ENCODE measurements at regions not wholly inside any gene's neighbourhood (a gene's known extent, or its start where the extent isn't known, plus 50 kb on each side); places are given as distances from the start of the nearest gene placed in this dataset.

DNA sequence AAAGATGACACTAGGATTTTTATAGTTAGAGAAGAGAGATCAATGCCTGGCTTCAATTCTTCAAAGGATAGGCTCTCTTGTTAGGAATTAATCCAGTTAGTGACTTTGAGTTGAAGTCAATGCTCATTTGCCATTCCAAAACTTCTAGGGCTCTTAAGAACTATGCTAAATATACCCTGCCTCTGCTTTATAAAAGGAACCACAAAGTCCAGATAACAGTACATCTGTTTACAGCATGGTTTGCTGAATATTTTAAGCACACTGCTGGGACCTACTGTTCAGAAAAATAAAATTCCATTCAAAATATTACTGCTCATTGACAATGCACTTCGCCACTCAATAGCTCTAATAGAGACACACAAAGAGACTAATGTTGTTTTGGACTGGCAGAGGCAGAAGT, 786.6 kb upstream of the DPPA4 start:
- POLR2A ChIA-PET: no interaction called here
- H3K9me3 ChIP-seq (ENCODE audit: control insufficient read depth, insufficient read depth, low read length): peaks cover 4% of the 10 kb centered on the region; the same call in 1 of the 2 replicates
- no peak for DNase-seq (ENCODE audit: low read depth, low spot score)
- no peak for TF ChIP-seq CTCF (IDR thresholded peaks at IDR 0.05; ENCODE audit: low read depth, low read length)
- H3K27ac ChIP-seq (ENCODE audit: low read depth, low read length): no peak overlapping the region
- H3K27me3 ChIP-seq (ENCODE audit: control insufficient read depth, insufficient read depth, low read length): no peaks in the 10 kb centered on the region
- H3K4me3 ChIP-seq (ENCODE audit: low read depth, low read length): no peak overlapping the region
- CTCF ChIA-PET: no interaction called here

DNA sequence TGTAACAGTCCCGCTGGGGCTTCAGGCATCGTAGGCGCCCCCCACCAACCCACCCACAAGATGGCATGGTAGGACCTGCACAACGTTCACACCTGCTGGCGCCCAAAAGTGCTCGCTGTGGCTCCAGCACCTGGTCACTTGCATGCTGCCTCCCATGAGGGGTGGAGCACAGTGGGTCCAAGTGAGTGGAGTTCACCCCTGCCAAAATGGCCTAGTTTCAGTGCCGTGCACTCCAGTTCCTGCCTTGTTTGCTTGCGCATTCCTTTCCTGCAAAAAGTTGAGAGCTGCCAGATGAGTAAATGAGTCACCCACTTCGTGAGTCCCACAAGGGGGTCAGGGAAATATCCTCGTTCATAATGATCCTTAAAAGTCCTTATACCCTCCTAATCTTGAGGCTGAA, 788.7 kb upstream of the DPPA4 start:
- Histone ChIP-seq H3K4me3 (ENCODE audit: low read depth, low read length) (no peak overlapping the region), H3K27me3 (ENCODE audit: control insufficient read depth, insufficient read depth, low read length) (no peaks in the 10 kb centered on the region), H3K9me3 (ENCODE audit: control insufficient read depth, insufficient read depth, low read length) (peaks cover 4% of the 10 kb centered on the region; the same call in 1 of the 2 replicates), H3K27ac (ENCODE audit: low read depth, low read length) (no peak overlapping the region)
- no peak for DNase-seq (ENCODE audit: low read depth, low spot score)
- CTCF ChIA-PET: no interaction called here
- POLR2A ChIA-PET: no interaction called here
- TF ChIP-seq CTCF (IDR thresholded peaks at IDR 0.05; ENCODE audit: low read depth, low read length): no peak

DNA sequence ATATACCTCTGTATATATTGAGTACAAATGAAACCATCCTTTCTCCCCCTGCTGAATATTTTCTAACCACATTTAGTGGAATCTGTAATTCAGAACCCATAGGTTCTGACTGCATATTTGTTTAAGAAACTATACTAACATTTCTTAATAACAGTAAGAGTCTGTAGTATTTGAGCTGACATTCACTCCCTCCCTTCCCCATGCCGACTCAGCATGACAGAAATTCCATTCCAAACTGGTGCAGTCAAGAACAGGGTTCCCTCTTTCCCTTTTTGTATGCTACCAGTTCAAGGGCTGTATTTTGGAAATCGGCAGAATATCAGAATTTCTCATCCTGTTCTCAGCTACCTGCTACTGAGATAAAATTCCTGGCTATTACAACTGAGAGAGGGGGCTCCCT, 796.6 kb upstream of the DPPA4 start:
- H3K27ac ChIP-seq (ENCODE audit: low read depth, low read length): no peak overlapping the region
- CTCF ChIA-PET: no interaction called here
- H3K27me3 ChIP-seq (ENCODE audit: control insufficient read depth, insufficient read depth, low read length): no peaks in the 10 kb centered on the region
- no peak overlapping the region for H3K4me3 ChIP-seq (ENCODE audit: low read depth, low read length)
- DNase-seq (ENCODE audit: low read depth, low spot score): no peak
- POLR2A ChIA-PET: no interaction called here
- H3K9me3 ChIP-seq (ENCODE audit: control insufficient read depth, insufficient read depth, low read length): no peaks in the 10 kb centered on the region
- TF ChIP-seq CTCF (IDR thresholded peaks at IDR 0.05; ENCODE audit: low read depth, low read length): no peak

GRCh38 chr3:110139048-110139447, 801.7 kb upstream of the DPPA4 start:
- no peak for TF ChIP-seq CTCF (IDR thresholded peaks at IDR 0.05; ENCODE audit: low read depth, low read length)
- ChIA-PET CTCF (no interaction called here), POLR2A (no interaction called here)
- no peaks in the 10 kb centered on the region for H3K9me3 ChIP-seq (ENCODE audit: control insufficient read depth, insufficient read depth, low read length)
- no peak for DNase-seq (ENCODE audit: low read depth, low spot score)
- no peak overlapping the region for H3K4me3 ChIP-seq (ENCODE audit: low read depth, low read length)
- H3K27ac ChIP-seq (ENCODE audit: low read depth, low read length): no peak overlapping the region
- no peaks in the 10 kb centered on the region for H3K27me3 ChIP-seq (ENCODE audit: control insufficient read depth, insufficient read depth, low read length)

DNA sequence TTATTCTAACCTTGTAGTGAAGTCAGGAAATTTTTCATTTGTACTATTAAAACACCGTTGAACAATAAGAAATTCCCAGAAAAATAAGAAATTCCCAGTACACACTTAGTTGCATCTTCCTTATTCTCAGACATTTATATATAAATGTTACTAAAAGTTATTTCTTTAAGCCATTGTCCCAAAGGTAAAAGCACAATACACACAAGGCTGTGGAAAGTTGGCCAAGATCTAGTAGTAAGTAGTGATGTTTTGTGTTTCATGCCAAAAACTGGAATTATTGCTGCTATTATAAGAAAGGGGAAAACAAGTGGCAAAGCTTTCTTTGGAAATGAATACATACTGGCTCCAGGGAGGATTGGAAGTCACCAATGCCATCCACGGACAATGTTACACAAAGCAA, 802.5 kb upstream of the DPPA4 start:
- Histone ChIP-seq H3K4me3 (ENCODE audit: low read depth, low read length) (no peak overlapping the region), H3K9me3 (ENCODE audit: control insufficient read depth, insufficient read depth, low read length) (no peaks in the 10 kb centered on the region), H3K27me3 (ENCODE audit: control insufficient read depth, insufficient read depth, low read length) (no peaks in the 10 kb centered on the region), H3K27ac (ENCODE audit: low read depth, low read length) (no peak overlapping the region)
- DNase-seq (ENCODE audit: low read depth, low spot score): no peak
- ChIA-PET POLR2A (no interaction called here), CTCF (no interaction called here)
- no peak for TF ChIP-seq CTCF (IDR thresholded peaks at IDR 0.05; ENCODE audit: low read depth, low read length)

Data from AG04450 (cell line).